Left lung (tissue), 4 donors: ENCODE measurements at regions not wholly inside any gene's neighbourhood (a gene's known extent, or its start where the extent isn't known, plus 50 kb on each side); places are given as distances from the start of the nearest gene placed in this dataset.
A peak's percentile ranks its signal among the peaks of the same experiment; 100 is the strongest.

Experiments
- ATAC-seq: fragments of 200-7000 bp; cut with Tn5 transposase; one replicate; pipeline ENCODE4 v1.9.1; 2020; ENCODE audit warnings: moderate library complexity
- DNase-seq, 4 donors: peaks; one replicate each; pipeline ENCODE4 v3.0.0-alpha.2; 2013 to 2020
- H3K27ac ChIP-seq, 2 donors: fragments of 200-600 bp; sonication (generic) in 1 of 2; one replicate each; pipeline versions ENCODE4 v1.5.0 to v1.8.0; 2020 to 2021
- H3K27me3 ChIP-seq, 2 donors: fragments of 200-600 bp; sonication (generic) in 1 of 2; one replicate each; pipeline versions ENCODE4 v1.5.0 to v1.8.0; 2020 to 2021
- H3K36me3 ChIP-seq, 2 donors: fragments of 200-600 bp; sonication (generic) in 1 of 2; one replicate each; pipeline versions ENCODE4 v1.5.0 to v1.8.0; 2020 to 2021
- H3K4me1 ChIP-seq, 2 donors: fragments of 200-600 bp; one replicate each; pipeline ENCODE4 v1.8.0; 2021
- H3K4me3 ChIP-seq, 2 donors: fragments of 200-600 bp; sonication (generic) in 1 of 2; one replicate each; pipeline versions ENCODE4 v1.5.0 to v1.8.0; 2020 to 2021; ENCODE audit warnings: mild to moderate bottlenecking in 1 of 2
- H3K9me3 ChIP-seq, 2 donors: fragments of 200-600 bp; sonication (generic) in 1 of 2; one replicate each; pipeline versions ENCODE4 v1.5.0 to v1.8.0; 2020 to 2021
- intact Hi-C, 2 donors: fragments of 100-400 bp; cut with DNase I; formaldehyde crosslinking; loops; one replicate each; pipeline versions ENCODE4 v1.11.2 to v1.14.2; 2022
- TF ChIP-seq, protein P1 (sequence below), 2 donors: fragments of 200-600 bp; sonication (generic) in 1 of 2; IDR thresholded peaks; one replicate each; pipeline versions ENCODE4 v1.5.0 to v1.8.0; 2021; ENCODE audit warnings: antibody characterized with exemption in 2 of 2
- donor health status: DM: no; HTN: yes; CAD: no.
- donor health status: DM: no; HTN: no; CAD: no.

DNA sequence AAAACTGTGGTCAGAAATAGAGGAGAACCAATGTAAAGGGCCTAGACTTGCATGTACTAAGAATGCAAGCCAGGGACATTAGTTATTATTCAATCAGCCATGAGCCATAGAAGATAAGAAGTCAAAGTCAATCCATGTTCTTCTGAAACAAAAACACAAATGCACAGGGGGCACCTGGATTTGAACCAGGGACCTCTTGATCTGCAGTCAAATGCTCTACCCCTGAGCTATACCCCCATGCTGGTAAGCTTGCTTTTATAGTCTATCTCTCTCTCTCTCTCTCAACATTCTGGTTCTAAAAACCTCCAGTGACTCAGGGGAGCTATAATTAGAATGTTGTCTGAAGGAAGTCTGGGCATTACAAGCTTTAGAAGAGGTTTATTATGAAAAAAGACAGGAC is 85.6 kb upstream of the ACP3 start:
- H3K36me3 ChIP-seq = no peaks in the 10 kb centered on the region
- peaks cover 7 to 10% of the 10 kb centered on the region in 2 donors for H3K4me1 ChIP-seq
- TF ChIP-seq, protein P1, sequence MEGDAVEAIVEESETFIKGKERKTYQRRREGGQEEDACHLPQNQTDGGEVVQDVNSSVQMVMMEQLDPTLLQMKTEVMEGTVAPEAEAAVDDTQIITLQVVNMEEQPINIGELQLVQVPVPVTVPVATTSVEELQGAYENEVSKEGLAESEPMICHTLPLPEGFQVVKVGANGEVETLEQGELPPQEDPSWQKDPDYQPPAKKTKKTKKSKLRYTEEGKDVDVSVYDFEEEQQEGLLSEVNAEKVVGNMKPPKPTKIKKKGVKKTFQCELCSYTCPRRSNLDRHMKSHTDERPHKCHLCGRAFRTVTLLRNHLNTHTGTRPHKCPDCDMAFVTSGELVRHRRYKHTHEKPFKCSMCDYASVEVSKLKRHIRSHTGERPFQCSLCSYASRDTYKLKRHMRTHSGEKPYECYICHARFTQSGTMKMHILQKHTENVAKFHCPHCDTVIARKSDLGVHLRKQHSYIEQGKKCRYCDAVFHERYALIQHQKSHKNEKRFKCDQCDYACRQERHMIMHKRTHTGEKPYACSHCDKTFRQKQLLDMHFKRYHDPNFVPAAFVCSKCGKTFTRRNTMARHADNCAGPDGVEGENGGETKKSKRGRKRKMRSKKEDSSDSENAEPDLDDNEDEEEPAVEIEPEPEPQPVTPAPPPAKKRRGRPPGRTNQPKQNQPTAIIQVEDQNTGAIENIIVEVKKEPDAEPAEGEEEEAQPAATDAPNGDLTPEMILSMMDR (IDR thresholded peaks at IDR 0.05) = no peak
- H3K27ac ChIP-seq = no peak overlapping the region
- no peak overlapping the region for H3K4me3 ChIP-seq
- DNase-seq = no peak
- ATAC-seq = peak; percentile 77
- no peaks in the 10 kb centered on the region for H3K9me3 ChIP-seq
- intact Hi-C loops = no loop called here
- no peaks in the 10 kb centered on the region for H3K27me3 ChIP-seq

DNA sequence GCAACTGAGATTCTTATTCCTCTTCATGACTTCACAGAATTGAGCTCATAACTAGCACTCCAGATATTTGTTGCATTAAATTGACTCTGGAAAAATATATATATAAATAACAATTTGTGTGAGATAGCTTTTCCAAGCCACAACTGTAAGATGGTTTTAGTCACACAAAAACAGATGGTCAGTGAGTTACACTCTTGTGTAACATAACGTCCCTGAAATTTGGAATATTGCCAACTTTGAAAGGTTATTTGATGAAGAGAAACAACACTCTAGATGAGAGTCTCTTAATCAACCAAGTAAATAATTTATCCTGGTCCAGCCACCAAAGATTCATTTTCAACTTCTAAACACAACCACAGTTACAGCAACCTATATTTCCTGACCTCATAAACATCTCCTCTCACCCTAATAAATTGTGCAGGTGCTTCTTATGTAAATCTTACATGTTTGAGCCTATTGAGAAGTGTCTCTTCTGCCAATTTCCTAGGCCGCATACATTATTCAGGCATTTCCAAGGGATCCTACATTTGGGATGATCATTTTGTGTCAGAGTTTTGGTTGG is 84.9 kb upstream of the ACP3 start:
- TF ChIP-seq, protein P1 (IDR thresholded peaks at IDR 0.05) = no peak

DNA sequence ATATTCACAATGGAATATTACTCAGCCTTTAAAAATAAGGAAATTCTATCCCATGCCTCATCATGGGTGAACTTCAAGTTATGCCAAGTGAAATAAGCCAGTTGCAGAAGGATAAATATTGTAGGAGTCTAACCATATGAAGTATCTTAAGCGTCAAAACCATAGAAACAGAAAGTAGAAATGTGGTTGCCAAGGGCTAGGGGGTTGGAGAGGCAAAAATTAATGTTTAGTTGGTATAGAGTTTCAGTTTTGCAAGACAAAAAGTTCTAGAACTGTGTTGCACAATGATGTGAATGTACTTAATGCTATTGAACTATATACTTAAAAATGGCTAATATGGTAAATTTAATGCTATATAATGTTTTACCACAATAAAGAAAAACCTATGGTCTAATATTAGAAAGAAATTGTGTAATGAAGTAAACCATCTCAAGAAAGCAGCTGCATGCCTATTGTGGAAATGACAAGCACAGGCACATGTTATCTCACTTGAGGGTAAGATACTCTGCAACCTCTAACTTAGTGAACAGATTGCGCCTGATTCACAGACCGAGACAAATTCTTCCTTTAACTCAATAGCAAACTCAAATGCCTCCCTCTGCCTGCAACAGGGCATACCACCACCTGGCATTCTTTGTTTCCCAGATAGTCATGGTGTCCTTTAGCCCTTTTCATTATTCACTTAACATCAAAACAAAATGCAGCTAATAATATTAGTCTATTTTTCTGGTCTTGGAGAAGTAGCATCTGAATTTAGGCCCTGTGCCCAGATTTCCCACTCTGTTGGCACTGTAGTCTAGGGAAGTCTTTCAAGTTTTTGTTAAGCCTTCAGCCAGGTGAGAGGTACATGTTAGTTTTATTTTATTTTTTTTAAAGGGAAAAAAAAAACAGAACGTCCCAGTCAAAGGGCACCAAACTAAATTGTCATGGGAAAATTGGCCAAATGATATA is 80.2 kb upstream of the ACP3 start:
- no peaks in the 10 kb centered on the region for H3K9me3 ChIP-seq
- intact Hi-C loops = no loop called here
- H3K36me3 ChIP-seq = no peaks in the 10 kb centered on the region
- no peak for ATAC-seq
- peaks cover 2 to 12% of the 10 kb centered on the region in 2 donors for H3K4me1 ChIP-seq
- H3K4me3 ChIP-seq = no peak overlapping the region
- no peak for DNase-seq
- TF ChIP-seq, protein P1 (IDR thresholded peaks at IDR 0.05) = no peak
- H3K27me3 ChIP-seq = no peaks in the 10 kb centered on the region
- H3K27ac ChIP-seq = no peak overlapping the region

More for the DNA sequence above, 84.9 kb upstream of the ACP3 start:
- Histone ChIP-seq H3K36me3 (no peaks in the 10 kb centered on the region), H3K27me3 (no peaks in the 10 kb centered on the region), H3K4me3 (no peak overlapping the region), H3K27ac (no peak overlapping the region), H3K4me1 (peaks cover 7 to 10% of the 10 kb centered on the region in 2 donors), H3K9me3 (no peaks in the 10 kb centered on the region)
- DNase-seq (no peak), ATAC-seq (peak; percentile 60)
- intact Hi-C loops = no loop called here

DNA sequence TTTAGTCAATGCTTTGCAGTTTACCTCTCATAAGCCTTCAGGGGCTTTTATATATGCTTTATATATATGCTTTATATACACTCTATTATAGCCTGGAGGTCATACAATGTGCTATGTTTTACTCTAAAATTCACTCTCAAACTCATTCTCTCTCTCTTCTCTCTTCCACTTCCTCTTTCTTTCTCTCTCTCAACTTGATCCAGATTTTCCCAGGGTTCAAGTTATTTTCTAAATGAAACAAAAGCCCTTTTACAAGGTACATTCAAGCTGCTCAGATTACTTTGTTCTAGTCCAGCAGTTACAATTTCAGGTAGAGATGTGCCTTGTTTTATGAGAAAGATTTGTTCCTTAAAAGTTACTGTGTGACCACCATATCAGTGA is 79.6 kb upstream of the ACP3 start:
- ATAC-seq = no peak
- no peak for DNase-seq
- Histone ChIP-seq H3K4me3 (no peak overlapping the region), H3K27me3 (no peaks in the 10 kb centered on the region), H3K27ac (no peak overlapping the region), H3K36me3 (no peaks in the 10 kb centered on the region), H3K9me3 (no peaks in the 10 kb centered on the region), H3K4me1 (peaks cover 0 to 11% of the 10 kb centered on the region in 2 donors)
- TF ChIP-seq, protein P1 (IDR thresholded peaks at IDR 0.05) = no peak
- intact Hi-C loops = no loop called here

DNA sequence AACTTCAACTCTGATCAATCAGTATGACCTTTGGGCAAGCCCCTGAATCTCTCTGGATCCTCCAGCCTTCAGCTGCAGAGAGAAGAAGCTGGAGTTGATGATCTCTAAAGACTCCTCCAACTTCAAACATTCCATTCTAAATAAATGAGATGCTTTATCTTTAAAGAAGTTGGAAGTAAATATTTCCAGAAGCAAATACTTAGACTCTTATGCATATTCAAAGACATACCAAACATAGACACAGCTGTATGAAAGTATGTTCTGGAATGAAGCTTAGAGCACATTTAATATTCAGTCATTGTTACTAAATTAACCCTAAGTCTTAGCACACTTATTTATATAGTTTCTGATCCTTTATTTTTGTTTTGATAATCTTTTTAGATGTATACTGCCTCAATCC is 77.6 kb upstream of the ACP3 start:
- Histone ChIP-seq H3K27me3 (no peaks in the 10 kb centered on the region), H3K4me1 (peaks cover 0 to 13% of the 10 kb centered on the region in 2 donors), H3K4me3 (no peak overlapping the region), H3K9me3 (no peaks in the 10 kb centered on the region), H3K36me3 (no peaks in the 10 kb centered on the region), H3K27ac (no peak overlapping the region)
- TF ChIP-seq, protein P1 (IDR thresholded peaks at IDR 0.05) = no peak
- no peak for DNase-seq
- ATAC-seq = no peak
- intact Hi-C loops = no loop called here
